ENCODE measurements at regions not wholly inside any gene's neighbourhood (a gene's known extent, or its start where the extent isn't known, plus 50 kb on each side); places are given as distances from the start of the nearest gene placed in this dataset.

- Histone ChIP-seq H4K20me1 (ENCODE audit: insufficient read depth) (no peaks in the 10 kb centered on the region), H3K4me1 (ENCODE audit: control insufficient read depth in 1 of 2, insufficient read depth in 2 of 2, low read depth in 1 of 2, low read length in 1 of 2) (no peaks in the 10 kb centered on the region; a peak in 1 of 4 replicates), H3K9ac (no peak overlapping the region), H3K27ac (ENCODE audit: low read depth in 2 of 2, low read length in 1 of 2) (no peak overlapping the region), H3K79me2 (ENCODE audit: insufficient read depth) (no peaks in the 10 kb centered on the region), H3K27me3 (ENCODE audit: insufficient read depth) (no peaks in the 10 kb centered on the region), H3F3A (replicated peaks; ENCODE audit: insufficient read depth) (no peaks in the 10 kb centered on the region), H3K4me3 (ENCODE audit: low read depth in 2 of 2, low read length in 1 of 2) (no peak overlapping the region), H3K36me3 (replicated peaks in 1 of 2; ENCODE audit: control insufficient read depth in 1 of 2, insufficient read depth in 2 of 2, low read length in 1 of 2) (no peaks in the 10 kb centered on the region), H3K9me3 (no peaks in the 10 kb centered on the region), H2AFZ (ENCODE audit: low read depth) (no peak overlapping the region), H3K4me2 (no peak overlapping the region), H3K9me2 (no peaks in the 10 kb centered on the region)
- 46% methylated on average over 1 of the region's 1 CpG for WGBS (ENCODE audit: low lambda C conversion rate)
- POLR2A ChIA-PET, result no interaction called here
- no peak for TF ChIP-seq REST (IDR thresholded peaks at IDR 0.05; ENCODE audit: low read depth, low read length)
- TF ChIP-seq IRF3 (IDR thresholded peaks at IDR 0.05; ENCODE audit: low read depth, low read length), result no peak
- TF ChIP-seq TEAD4 (IDR thresholded peaks at IDR 0.05; ENCODE audit: borderline replicate concordance, insufficient read depth), result no peak
- no peak for TF ChIP-seq RCOR1 (IDR thresholded peaks at IDR 0.05; ENCODE audit: low read length)
- TF ChIP-seq USF2 (IDR thresholded peaks at IDR 0.05; ENCODE audit: borderline replicate concordance, low read depth, low read length), result no peak
- no peak for TF ChIP-seq PBX3 (IDR thresholded peaks at IDR 0.05)
- TF ChIP-seq MEF2A (IDR thresholded peaks at IDR 0.05; ENCODE audit: borderline replicate concordance, low read depth), result no peak
- TF ChIP-seq MXI1 (IDR thresholded peaks at IDR 0.05; ENCODE audit: low read depth, low read length), result no peak
- TF ChIP-seq ELF1 (IDR thresholded peaks at IDR 0.05), result no peak
- no peak for TF ChIP-seq YY1 (IDR thresholded peaks at IDR 0.05; ENCODE audit: low read depth)
- no peak for TF ChIP-seq ZBTB33 (IDR thresholded peaks at IDR 0.05; ENCODE audit: borderline replicate concordance, low read depth)
- TF ChIP-seq NFIC (IDR thresholded peaks at IDR 0.05; ENCODE audit: borderline replicate concordance), result no peak
- TF ChIP-seq TAF1 (IDR thresholded peaks at IDR 0.05; ENCODE audit: borderline replicate concordance, low read depth, low read length), result no peak
- TF ChIP-seq GATA2 (CRISPR knock-in tag; IDR thresholded peaks at IDR 0.05), result no peak
- no peak for TF ChIP-seq JUND (IDR thresholded peaks at IDR 0.05)
- no peak for TF ChIP-seq FOXM1 (IDR thresholded peaks at IDR 0.05; ENCODE audit: low read depth)
- TF ChIP-seq EZH2phosphoT487 (IDR thresholded peaks at IDR 0.05; ENCODE audit: borderline replicate concordance, low read depth), result no peak
- no peak for TF ChIP-seq FOXJ3 (CRISPR knock-in tag; IDR thresholded peaks at IDR 0.05)
- TF ChIP-seq RXRA (IDR thresholded peaks at IDR 0.05; ENCODE audit: borderline replicate concordance, low read depth), result no peak
- TF ChIP-seq GABPA (IDR thresholded peaks at IDR 0.05; ENCODE audit: low read depth), result no peak
- DNase-seq, result no peak
- CTCF ChIA-PET, result interaction anchor here (1.6 kb wide), 1 partner anchor 217 kb away, joined by 3 read pairs; no protein-coding TSS in a partner anchor
Measured at GRCh38 chr4:116551806-116552205, 533.6 kb downstream of the TRAM1L1 start.
